GM21737 (cell line): ENCODE measurements at regions not wholly inside any gene's neighbourhood (a gene's known extent, or its start where the extent isn't known, plus 50 kb on each side); places are given as distances from the start of the nearest gene placed in this dataset.
"Not testable (repeated sequence)": the region's sequence is repeated elsewhere in the genome, so short reads cannot be mapped to it uniquely, and the experiment has no call there.

Experiments used
- ATAC-seq: cut with Tn5 transposase; IDR thresholded peaks from one replicate; pipeline ENCODE4 v1.9.1; 2021; ENCODE audit warnings: mild to moderate bottlenecking, moderate library complexity; ENCODE audit not compliant: unreplicated experiment

- not testable (repeated sequence) for ATAC-seq
These were observed 487.8 kb upstream of the TMEFF2 start for GRCh38 chr2:192682511-192682910.

DNA sequence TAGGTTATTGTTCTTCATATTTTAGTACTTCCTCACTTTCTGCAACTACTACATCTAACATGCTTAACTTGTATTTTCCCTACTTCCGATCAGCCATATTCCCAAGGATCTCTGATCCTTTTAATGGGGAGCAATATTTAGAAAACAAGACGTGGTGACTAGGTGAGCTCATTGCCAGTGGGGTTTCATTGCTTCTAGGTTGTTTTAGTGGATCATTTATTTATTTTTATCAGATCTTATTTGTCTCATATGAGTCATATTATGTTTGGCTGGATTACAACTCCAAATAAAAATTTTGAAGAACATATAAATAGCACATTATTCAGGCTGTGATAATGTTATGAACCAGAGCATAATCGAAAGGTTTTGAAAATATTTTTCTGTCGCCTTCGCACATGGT, 480.9 kb upstream of the TMEFF2 start:
- no peak for ATAC-seq

- ATAC-seq = no peak
These were observed 474.9 kb upstream of the TMEFF2 start for GRCh38 chr2:192669505-192670091.

DNA sequence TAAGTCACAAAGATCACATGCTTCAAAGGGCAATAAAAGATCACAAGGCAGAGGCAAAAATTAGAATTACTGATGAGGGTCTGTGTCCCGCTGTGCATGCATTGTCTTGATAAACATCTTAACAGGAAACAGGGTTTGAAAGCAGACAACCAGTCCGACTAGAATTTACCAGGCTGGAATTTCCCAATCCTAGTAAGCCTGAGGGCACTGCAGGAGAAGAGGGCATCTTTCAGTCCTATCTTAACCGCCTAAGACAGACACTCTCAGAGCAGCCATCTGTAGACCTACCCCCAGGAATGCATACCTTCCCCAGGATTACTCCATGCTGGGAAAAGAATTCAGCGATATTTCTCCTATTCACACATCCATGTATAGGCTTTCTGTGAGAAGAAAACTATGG, 465.8 kb upstream of the TMEFF2 start:
- ATAC-seq = not testable (repeated sequence)

DNA sequence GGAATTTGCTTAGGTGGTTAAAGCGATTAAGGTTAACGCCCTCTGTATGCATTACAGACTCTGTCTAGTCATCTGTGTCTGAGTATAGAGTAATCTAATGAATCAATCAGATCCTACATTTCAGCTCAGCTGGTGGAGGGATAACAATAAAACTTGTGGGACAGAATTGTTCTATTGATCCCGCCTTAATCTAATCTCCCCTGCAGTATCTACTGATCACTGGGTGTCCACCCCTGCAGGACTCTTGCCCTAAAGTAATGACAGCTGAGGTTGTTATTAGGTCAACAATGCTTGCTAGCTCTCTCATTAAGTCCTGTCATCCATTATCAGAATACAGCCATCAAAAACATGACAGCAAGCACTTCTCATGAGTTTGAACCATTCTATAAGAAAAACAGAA, 462.6 kb upstream of the TMEFF2 start:
- ATAC-seq = no peak

GRCh38 chr2:192655916-192656315, 461.2 kb upstream of the TMEFF2 start:
- no peak for ATAC-seq

GRCh38 chr2:192645811-192646598, 451.3 kb upstream of the TMEFF2 start:
- no peak for ATAC-seq

- no peak for ATAC-seq
These were observed 439.8 kb upstream of the TMEFF2 start for GRCh38 chr2:192634557-192634956.

- ATAC-seq = no peak
These were observed 433.3 kb upstream of the TMEFF2 start for GRCh38 chr2:192628017-192628416.

- ATAC-seq = no peak
These were observed 420.4 kb upstream of the TMEFF2 start for GRCh38 chr2:192615105-192615504.

- ATAC-seq = no peak
These were observed 409.6 kb upstream of the TMEFF2 start for GRCh38 chr2:192604295-192604694.

DNA sequence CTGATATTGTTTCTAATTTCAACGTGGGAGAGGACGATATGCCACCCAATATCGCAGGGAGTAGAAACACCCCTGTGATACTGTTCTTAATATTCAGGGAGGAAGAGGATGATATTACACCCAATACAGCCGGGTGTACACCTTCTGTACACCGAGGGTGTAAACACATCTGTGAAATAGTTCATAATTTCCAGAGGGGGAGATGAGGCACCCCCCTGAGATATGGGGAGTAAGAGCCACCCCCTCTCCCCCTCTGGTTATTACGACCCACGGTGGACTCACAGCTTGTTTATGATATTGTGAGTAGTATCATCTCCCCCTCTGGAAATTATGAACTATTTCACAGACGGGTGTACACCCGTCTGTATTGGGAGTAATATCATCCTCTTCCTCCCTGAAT, 403.9 kb upstream of the TMEFF2 start:
- ATAC-seq = not testable (repeated sequence)

DNA sequence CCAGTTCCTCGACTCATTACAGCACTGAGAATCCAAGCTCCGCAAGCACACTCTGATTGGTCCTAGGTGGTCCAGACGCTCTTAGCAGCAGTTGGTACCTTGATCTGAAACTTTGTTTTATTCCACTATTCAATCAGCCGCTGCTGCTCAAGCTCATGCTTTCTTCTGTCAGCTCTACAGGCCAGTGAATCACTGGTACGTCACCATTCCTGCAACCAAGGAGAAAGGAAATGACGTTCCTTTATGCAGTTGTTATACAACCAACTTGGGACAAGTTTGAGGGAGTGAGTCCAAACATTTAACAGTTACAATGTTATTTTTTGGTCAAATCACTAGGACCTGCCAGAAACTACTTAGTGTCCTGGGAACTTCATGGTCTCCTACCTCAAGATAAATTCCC, 398.8 kb upstream of the TMEFF2 start:
- ATAC-seq = no peak

- ATAC-seq = no peak
These were observed 396.9 kb upstream of the TMEFF2 start for GRCh38 chr2:192591617-192592016.

DNA sequence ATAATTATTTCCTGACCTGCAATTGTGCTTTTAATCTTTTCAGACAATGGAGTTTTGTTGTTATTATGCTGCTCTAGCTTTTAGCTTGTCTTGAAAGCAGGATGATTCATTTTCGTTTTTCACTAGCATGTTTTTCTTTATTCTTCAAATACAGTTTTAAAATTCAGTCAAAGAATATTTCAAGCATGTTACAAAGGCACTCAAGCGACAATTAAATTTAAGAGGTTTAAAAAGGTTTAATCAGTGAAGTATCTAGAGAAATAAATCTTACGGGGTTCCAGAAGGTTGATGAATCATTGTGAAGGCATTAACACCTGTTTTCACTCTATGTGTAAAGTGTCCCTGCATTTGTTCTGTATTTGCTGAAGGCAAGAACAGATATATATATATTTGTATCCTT, 390.7 kb upstream of the TMEFF2 start:
- ATAC-seq = no peak

GRCh38 chr2:192584976-192585375, 390.2 kb upstream of the TMEFF2 start:
- ATAC-seq = no peak

GRCh38 chr2:192579965-192580700, 385.4 kb upstream of the TMEFF2 start:
- no peak for ATAC-seq

DNA sequence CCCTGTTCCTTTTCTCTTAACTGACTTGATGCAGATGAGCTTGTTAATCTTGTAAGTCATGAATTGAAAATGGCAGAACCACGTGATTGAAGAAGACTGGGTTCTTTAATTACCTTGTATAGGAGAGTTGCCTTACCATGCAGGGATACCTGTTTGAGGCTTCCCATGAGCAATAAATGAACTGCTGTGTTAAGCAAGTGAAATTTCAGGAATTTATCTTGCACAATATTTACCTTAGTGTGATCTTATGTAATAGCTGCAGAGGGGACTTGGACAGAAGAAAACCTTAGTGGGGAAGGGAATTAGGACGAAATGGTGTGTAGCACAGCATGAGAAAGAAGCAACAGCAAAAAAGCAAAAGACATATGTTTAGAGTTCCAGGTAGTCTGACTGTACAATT, 384.0 kb upstream of the TMEFF2 start:
- no peak for ATAC-seq

GRCh38 chr2:192577706-192578105, 383.0 kb upstream of the TMEFF2 start:
- ATAC-seq = no peak

DNA sequence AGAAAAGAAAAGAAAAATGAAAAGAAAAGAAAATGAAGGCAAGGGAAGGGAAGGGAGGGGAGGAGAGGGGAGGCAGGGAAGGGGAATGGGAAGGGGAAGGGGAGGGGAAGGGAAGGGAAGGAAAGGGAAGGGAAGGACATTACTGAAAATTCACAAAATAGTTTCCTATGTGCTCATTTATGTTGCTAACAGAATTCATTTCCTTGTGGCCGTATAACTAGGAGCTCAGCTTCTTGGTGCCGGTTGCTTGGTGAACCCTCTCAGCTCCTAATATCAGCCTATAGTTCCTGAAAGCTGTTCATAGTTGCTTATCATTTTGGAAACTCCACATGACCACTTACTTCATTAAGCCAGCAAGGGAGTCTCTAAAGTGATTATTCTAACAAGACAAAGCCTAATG, 379.8 kb upstream of the TMEFF2 start:
- no peak for ATAC-seq

- ATAC-seq = no peak
These were observed 376.9 kb upstream of the TMEFF2 start for GRCh38 chr2:192571636-192572035.

DNA sequence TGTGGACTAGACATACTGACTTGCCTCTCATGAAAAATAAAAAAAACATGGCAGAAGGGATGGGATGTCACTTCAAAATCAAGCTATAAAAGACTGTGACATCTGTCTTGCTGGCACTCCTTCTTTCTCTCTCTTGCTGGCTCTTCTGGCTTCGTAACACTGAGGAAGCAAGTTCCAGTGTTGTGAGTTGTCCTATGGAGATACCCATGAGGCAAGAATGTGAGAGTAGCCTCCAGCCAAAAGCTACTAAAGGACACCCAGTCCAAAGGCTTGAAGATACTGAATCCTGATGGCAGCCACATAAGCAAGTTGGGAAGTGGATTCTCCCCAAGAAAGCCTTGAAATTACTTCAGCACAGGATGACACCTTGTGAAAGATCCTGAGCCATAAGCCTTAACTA, 376.1 kb upstream of the TMEFF2 start:
- no peak for ATAC-seq
